Neural crest cell (in vitro differentiated cells): ENCODE measurements at regions not wholly inside any gene's neighbourhood (a gene's known extent, or its start where the extent isn't known, plus 50 kb on each side); places are given as distances from the start of the nearest gene placed in this dataset.

Experiments
- DNase-seq: peaks from one replicate; pipeline ENCODE4 v3.0.0; 2021; ENCODE audit warnings: low read depth, mixed read lengths, low spot score
- H3K27ac Mint-ChIP-seq: one replicate; pipeline ENCODE4 v1.8.0; 2021; ENCODE audit warnings: mild to moderate bottlenecking, mixed read lengths; ENCODE audit not compliant: unreplicated experiment
- H3K27me3 Mint-ChIP-seq: 2 replicates; pipeline ENCODE4 v1.8.0; 2021; ENCODE audit warnings: low read depth, mild to moderate bottlenecking, mixed read lengths
- H3K36me3 Mint-ChIP-seq: 2 replicates; pipeline ENCODE4 v1.8.0; 2021; ENCODE audit warnings: low read depth, mild to moderate bottlenecking, mixed read lengths
- H3K4me1 Mint-ChIP-seq: 2 replicates; pipeline ENCODE4 v1.8.0; 2021; ENCODE audit warnings: mixed read lengths
- H3K4me3 Mint-ChIP-seq: one replicate; pipeline ENCODE4 v1.8.0; 2021; ENCODE audit warnings: mild to moderate bottlenecking, mixed read lengths
- H3K9me3 Mint-ChIP-seq: 2 replicates; pipeline ENCODE4 v1.8.0; 2021; ENCODE audit warnings: mixed read lengths
- CTCF ChIP-seq: fragments of 200-600 bp; sonication (generic); conservative IDR thresholded peaks from 2 replicates; pipeline ENCODE4 v1.5.0; 2021; ENCODE audit warnings: antibody characterized with exemption, mild to moderate bottlenecking

- Mint-ChIP-seq H3K27me3 (no peaks in the 10 kb centered on the region), H3K27ac (no peak overlapping the region), H3K4me1 (no peaks in the 10 kb centered on the region), H3K36me3 (no peaks in the 10 kb centered on the region), H3K9me3 (peaks cover 5% of the 10 kb centered on the region), H3K4me3 (no peak overlapping the region)
- no peak for DNase-seq
- TF ChIP-seq CTCF = no peak
These were observed 388.4 kb upstream of the CBLB start for GRCh38 chr3:106257172-106257571.

GRCh38 chr3:106261396-106261795, 392.6 kb upstream of the CBLB start:
- H3K27ac Mint-ChIP-seq = no peak overlapping the region

GRCh38 chr3:106261915-106262683, 393.3 kb upstream of the CBLB start:
- no peak overlapping the region for H3K27ac Mint-ChIP-seq
- no peaks in the 10 kb centered on the region for H3K27me3 Mint-ChIP-seq
- H3K36me3 Mint-ChIP-seq = no peaks in the 10 kb centered on the region
- H3K4me1 Mint-ChIP-seq = no peaks in the 10 kb centered on the region
- H3K4me3 Mint-ChIP-seq = no peak overlapping the region
- TF ChIP-seq CTCF = no peak
- no peak for DNase-seq
- H3K9me3 Mint-ChIP-seq = no peaks in the 10 kb centered on the region

More at GRCh38 chr3:106261396-106261795, 392.6 kb upstream of the CBLB start:
- Mint-ChIP-seq H3K4me3 (no peak overlapping the region), H3K36me3 (no peaks in the 10 kb centered on the region), H3K9me3 (no peaks in the 10 kb centered on the region), H3K27me3 (no peaks in the 10 kb centered on the region), H3K4me1 (no peaks in the 10 kb centered on the region)
- no peak for TF ChIP-seq CTCF
- no peak for DNase-seq

- H3K36me3 Mint-ChIP-seq = no peaks in the 10 kb centered on the region
- H3K4me3 Mint-ChIP-seq = no peak overlapping the region
- TF ChIP-seq CTCF = no peak
- H3K9me3 Mint-ChIP-seq = no peaks in the 10 kb centered on the region
- no peaks in the 10 kb centered on the region for H3K4me1 Mint-ChIP-seq
- H3K27me3 Mint-ChIP-seq = no peaks in the 10 kb centered on the region
- H3K27ac Mint-ChIP-seq = no peak overlapping the region
- no peak for DNase-seq
These were observed 394.2 kb upstream of the CBLB start for GRCh38 chr3:106263011-106263410.

GRCh38 chr3:106263546-106263945, 394.7 kb upstream of the CBLB start:
- TF ChIP-seq CTCF = no peak
- no peak overlapping the region for H3K27ac Mint-ChIP-seq
- no peaks in the 10 kb centered on the region for H3K27me3 Mint-ChIP-seq
- no peaks in the 10 kb centered on the region for H3K4me1 Mint-ChIP-seq
- H3K9me3 Mint-ChIP-seq = no peaks in the 10 kb centered on the region
- no peak for DNase-seq
- H3K4me3 Mint-ChIP-seq = no peak overlapping the region
- no peaks in the 10 kb centered on the region for H3K36me3 Mint-ChIP-seq
